ENCODE measurements at regions not wholly inside any gene's neighbourhood (a gene's known extent, or its start where the extent isn't known, plus 50 kb on each side); places are given as distances from the start of the nearest gene placed in this dataset.

DNA sequence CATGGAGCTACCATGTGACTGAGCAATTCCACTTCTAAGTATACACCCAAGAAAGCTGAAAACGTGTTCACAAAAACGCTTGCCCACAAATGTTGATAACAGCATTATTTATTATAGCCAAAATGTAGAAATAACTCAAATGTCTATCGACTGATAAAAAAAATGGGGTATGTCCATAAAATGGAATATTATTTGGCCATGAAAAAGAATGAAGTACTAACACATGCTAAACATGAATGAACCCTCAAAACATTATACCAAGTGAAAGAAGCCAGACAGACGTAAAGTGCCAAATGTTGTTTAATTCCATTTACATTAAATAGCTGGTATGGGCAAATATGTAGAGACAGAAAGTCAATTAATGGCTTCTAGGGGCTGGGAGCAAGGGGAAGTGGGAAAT is 184.9 kb upstream of the IRX2 start:
- DNase-seq, result no peak

DNA sequence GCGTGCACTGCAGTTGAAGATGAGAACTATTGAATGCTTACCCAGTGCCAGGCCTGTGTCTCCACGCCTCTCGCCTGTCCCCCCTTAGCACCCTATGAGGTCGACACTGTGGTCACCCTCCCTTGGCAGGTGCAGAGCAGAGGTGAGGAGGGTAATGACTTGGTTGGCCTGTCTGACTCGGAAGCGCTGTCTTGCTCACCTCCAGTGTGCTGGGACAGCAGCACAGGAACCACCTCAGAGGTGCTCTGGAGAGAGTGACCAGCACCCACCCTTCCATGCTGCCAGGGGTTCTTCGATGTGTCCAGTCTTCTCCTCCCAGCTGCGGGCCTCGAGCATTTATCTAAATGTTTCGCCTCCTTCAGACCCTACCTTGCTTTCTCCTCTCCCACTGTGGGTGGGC is 178.3 kb upstream of the IRX2 start:
- no peak for DNase-seq

DNA sequence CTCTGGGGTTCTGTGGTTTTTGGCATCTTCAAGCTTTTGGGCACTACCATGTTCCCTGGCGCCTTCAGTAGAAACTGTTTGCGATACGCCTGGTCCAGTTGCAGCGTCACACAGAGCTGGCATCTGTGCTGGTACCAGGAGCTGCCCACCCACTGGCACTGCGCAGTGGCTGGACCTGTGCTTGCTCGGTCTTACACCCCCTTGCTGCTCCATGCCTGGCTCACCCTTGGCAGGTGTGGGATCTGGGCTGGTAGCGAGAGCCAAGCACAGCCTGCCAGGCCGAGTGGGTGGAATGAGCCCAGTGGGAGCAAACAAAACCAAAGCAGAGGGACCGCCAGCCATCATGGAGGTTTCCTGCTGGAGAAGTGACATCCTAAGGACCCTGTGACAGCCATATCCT is 170.2 kb upstream of the IRX2 start:
- no peak for DNase-seq

DNA sequence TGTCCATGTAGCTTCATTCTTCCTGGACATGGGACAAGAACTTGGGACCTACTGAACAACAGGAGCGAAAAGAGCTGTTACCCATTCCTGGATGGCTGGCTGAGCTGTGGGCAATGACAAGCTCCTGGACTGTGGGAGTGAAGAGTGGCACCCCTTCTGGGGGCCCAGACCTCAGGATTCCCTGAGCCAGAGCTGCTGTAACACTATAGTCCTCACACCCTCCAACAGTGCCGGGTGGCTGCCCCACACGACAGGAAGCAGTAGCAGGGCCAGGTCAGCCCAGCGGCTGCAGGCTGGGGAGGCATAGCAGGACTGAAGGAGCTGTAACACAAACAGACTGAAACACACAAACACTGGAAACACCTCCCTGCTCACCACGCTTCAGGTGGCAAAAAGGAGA is 169.7 kb upstream of the IRX2 start:
- no peak for DNase-seq

DNA sequence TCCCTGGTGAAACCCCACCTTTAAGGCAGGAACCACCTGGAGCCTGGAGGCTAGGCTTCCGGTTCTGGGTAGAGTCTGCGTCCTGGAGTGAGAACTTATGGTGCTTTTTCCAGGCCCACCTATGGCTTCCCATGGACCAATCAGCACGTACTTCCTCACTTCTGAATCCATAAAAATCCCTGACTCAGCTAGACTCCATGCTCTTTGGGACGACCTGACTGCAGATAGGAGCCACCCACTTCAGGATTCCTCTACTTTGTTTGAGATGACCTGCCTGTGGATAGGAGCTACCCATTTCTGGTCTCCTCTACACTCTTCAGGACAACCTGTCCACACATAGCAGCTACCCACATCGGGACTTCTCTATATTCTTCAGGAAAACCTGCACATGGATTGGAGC is 168.8 kb upstream of the IRX2 start:
- no peak for DNase-seq

DNA sequence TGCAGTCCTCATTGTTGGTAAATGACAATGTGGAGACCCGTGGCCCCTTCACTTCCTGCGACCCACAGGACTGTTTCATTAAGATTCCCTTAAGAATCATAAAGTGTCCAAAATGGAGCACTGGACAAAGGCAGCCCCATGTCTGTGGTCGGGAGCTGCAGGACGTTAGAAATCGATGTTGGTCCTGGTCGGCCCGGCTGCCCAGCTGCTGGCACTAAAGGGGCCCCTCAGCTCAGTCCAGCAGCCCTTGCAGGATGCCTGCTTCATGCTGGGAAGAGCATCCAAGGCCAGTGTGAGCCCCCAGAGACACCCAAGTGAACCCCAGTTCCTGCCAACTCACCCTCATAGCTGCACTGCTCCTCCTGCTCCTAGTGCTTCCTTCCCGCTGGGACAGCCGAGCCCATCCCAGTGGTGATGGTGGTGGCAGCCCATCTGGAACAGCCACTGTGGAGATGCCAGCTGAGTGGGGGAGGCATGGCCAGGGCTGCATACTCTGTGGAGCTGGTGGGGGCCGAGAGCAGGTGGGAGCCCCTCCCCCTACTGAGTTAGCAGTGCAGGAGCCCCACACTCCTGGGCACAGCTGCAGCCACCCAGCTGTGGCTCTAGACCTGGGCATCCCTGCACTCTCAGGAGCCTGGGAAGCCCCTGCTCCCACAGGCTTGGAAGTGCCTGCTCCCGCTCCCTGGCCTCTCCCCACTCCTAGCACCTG is 168.0 kb upstream of the IRX2 start:
- DNase-seq, result no peak

DNA sequence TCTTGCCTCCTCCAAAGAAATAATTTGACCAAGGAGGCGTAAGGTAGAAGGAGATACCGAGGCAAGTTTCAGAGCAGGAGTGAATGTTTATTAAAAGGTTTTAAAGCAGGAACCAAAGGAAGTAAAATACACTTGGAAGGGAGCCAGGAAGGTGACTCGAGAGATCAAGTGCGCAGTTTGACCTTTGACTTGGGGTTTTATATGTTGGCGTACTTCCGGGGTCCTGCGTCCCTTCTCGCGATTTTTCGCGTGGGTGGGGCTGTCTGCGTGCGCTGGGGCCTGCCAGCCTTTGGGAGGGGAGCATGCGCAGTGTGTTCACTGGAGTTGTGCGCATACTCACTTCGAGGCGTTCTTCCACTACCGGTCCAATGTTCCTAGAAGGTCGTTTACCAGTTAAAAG is 166.0 kb upstream of the IRX2 start:
- DNase-seq, result no peak

DNA sequence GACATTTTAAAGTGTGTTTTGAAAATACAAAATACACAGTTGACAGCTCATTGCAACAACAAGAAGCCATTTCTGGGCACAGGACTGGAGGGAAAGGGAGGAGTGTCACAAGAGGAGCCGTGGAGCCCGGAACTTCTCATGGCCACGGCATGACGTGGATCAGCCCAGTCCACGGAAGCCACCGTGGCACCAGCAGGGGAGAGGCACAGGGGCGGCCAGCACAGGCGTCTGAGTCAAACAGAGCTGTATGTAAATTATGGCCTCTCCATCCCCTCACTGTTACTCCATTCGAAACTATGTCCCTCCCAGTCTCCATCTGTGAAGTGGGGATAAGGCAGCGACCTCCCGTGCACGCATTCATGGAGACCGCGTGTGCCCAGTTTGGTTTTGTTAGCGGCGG is 165.6 kb upstream of the IRX2 start:
- DNase-seq, result no peak

DNA sequence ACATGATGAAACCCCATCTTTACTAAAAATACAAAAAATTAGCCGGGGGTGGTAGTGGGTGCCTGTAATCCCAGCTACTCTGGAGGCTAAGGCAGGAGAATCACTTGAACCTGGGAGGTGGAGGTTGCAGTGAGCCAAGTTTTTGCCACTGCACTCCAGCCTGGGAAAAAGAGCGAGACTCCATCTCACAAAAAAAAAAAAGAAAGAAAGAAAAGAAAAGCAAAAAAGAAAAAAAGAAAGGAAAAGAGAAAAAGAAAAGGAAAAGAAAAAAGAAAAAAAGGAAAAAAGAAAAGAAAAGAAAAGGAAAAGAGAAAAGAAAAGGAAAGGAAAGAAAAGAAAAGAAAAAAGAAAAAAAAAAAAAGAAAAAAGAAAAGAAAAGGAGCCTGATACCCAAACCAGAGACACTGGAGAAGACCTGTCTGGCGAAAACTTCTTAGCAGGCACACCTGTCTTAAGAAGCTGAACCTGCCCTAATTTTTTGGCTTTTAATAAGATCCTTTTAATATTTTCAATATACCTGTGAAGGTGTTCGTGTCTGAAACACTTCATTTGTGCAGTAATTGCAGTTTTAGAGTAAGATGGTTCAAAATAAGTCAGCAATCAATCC is 164.7 kb upstream of the IRX2 start:
- no peak for DNase-seq

DNA sequence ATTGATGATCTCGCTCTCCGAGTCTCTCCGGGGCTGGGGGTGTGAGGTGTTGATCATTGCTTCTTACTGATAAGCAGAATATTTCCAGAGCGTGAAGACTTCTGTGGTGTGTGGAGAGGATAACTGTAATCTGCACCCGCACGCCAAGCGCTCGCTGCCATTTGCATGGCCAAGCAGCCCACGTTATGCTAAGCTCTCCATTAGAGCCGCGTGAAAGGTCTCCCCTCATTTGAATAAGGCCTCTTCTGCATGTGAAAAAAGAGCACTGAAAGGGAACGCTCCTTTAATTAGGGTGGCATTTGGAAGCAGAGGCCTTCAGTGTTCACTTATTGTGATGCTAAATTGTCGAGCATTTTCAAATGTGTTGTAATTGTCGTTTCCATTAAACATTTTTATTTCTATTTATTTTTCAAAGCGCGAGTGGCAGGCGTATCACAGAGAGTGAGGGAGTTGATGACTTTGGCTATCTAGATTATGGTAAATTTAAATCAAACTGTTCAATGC is 163.6 kb upstream of the IRX2 start:
- DNase-seq, result no peak

DNA sequence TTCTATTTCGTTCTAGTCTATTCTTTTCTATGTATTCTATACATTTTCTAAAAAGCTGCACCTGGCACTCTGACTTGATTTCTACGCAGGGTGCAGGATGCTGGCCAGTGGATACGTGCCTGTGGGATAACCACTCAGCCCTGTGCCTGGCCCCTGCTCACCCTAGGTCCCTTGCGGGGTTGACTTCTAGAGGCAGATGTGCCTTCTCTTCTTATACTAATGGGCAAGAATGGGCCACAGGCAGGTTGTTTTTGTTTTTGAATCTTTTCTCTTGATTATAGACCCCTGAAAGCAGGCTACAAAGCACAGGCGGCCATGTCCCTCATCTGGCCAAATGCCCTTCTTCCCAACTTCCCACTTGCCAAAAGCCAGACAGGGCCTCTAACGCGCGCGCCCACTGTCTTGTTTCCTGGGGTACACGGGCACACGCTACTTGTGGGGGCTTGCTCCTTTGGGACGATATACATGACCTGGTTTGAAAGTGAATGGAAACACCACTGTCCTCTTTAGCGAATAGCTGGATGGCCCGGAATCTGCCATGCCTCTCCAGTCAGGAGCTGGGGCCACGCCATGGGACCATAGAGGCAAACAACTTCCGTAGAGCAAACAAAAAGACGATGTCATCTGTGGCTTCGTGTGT is 162.7 kb upstream of the IRX2 start:
- no peak for DNase-seq

DNA sequence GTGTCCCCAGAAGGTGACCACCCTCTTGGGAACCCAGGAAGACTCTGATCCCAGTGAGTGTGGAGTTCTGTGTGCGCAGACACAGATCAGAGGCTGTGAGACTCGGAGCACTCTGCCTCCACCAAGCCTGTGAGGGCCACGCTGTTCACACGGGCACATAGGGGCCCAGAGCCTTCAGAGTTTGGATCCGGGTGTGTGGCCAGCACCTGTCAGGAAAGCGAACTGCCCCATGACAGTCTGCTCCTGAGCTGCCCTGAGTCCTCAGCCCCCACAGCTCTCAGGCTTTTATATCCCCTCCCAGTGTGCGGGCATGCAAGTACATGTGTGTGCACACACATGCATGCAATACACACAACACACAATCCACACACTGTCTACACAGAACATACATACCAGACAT is 161.8 kb upstream of the IRX2 start:
- DNase-seq, result no peak

DNA sequence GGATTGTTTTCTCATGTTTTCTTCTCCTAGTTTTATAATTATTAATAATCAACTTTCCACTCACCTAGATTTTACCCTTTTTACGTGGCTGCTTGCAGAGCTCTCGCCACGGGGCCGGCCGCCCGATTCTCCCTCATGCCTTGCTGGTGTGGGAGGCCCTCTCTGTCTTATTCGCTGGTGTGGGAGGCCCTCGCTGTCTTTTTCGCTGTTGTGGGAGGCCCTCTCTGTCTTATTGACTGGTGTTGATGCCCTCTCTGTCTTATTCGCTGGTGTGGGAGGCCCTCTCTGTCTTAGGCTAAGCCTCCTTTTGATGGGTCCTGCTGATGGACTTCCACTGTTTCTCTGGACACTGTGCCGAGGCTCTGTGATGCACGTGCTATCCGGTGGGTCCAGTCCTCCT is 161.3 kb upstream of the IRX2 start:
- DNase-seq, result no peak

DNA sequence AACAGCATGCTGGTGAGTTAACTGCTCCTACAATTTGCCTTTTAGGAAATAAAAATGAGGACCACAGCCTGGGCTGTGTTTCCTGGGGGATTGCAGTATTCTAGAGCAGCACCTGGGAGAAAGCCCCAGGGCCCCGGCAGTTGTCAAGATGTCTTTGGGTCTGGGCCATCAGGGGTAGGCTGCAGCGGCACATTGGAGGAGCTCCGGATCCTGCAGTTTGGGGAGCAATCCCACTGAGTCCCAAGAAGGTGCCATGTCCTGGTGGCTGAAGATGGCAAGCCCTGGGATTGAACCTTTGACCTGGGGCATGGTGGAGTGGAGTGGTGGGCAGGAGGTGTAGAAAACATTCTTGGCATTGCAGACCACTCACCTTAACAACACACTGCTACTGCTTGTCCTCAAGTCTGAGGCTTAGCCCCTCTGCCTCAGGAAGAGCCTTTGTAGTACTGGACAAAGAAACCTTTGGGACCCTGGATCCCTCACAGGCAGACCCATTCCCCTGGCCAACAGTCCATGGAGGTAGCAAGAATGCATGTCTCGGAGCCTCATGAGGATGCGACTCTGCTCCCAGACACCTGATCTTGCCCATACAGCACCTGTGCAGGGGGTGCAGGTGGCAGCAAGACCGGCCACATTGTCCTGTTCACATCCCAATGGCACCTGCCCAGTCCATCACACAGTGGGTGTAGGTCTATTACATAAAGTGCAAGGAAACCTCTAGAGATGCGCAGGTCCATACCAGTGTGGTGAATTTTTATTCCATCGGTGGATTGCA is 159.1 kb upstream of the IRX2 start:
- no peak for DNase-seq

DNA sequence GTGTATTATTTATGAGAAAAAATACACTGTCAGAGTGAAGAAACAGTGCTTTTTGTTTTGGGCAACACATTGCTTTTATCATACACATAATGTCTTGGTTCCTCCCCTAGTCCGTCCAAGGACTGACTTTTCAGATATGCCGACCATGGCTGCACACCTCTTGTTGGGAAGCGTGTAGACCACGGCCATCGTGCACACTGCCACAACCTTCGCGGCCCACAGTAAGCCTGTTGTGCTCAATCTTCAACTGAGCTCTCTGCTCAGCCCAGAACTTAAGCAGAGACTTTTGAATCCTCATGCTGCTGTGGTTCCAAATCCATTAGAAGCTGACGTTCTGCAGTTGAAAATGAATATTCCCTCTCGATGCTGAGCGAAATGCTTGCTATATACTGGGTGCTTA is 157.6 kb upstream of the IRX2 start:
- DNase-seq, result no peak

DNA sequence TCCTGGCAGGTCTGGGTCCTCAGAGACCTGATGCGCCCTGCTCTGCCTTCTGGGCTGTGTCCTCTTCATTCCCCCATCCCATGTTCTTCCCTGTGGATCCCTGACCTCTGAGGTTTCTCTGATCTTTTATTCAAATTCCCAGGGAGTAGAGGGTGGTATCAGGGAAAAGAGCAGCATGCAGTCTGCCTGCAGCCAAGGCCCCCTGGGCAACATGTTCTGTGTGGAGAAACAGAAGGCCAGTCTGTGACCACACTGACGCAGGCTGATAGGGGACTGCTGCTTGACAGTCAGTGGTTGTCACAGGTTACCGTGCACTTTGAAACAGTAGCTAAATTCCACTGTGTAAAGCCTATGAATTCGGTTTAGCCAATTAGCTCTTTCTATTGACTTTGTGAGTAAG is 156.6 kb upstream of the IRX2 start:
- no peak for DNase-seq

DNA sequence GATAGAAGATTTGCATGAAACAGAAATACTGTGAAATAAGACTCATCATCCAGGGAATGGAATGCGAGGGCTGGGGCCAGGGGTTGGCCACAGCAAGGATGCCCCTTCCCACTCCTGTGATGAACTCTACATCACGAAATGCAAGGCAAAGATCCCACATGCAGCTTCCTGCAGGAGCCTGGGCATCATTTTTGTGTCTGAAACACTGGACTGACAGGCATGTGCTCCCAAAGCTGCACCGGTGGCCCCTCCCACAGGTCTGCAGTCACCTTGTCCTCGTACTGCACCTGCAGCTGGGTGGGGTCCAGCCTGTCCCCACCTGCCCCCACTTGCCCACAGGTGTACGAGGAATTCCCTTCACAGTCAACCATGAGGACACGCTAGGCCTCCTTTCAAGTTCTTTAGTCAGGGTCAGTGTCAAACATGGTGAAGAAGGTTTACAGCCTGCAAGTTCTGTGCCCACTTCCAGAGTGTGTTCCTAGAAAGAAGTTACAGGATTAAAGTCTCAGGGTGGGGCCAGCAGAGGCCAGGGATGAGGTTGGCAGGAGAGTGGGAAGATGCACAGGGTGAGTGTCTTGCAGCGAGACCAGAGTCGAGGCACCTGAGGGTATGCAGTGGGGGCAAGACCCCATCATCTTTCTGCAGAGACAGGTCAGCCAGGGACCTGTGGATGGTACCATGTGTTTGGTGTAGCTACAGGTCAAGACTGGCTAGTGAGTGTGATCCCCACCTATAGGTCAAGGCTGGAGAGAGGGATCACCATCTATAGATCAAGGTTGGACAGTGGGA is 155.0 kb upstream of the IRX2 start:
- no peak for DNase-seq

DNA sequence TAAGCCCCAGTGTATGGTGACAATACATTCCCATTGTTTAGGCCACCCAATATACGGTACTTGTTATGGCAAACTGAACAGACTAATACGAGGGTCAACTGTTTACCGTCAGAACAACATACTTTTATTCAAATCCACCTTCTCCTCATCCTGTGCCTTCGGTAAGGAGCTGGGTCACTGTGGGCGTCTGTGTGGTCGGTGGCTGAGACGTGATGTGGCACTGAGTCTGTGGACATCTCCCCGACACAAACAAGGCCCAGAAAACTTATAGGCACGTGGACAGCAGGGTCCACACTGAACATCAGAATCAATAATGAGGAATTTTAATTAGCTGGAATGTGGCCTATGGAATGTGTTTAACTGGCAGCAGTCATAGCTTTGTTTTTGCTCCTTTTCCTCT is 154.3 kb upstream of the IRX2 start:
- DNase-seq, result no peak

DNA sequence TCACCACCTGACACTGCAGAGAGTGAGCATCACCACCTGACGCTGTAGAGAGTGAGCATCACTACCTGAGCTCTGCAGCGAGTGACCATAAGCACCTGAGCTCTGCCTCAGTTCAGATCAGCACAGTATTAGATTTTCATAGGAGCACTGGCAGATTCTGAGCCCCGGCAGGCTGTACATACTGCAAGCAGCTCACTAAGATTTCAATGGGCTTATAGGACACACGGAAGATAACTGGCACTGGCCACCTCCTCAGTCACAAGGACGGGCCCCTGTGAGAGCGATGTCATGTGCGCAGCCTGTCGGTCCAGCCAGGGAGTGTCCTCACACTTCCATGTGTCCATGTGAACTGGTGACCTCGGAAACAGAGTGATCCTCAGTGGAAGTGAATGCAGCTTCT is 153.5 kb upstream of the IRX2 start:
- DNase-seq, result no peak

DNA sequence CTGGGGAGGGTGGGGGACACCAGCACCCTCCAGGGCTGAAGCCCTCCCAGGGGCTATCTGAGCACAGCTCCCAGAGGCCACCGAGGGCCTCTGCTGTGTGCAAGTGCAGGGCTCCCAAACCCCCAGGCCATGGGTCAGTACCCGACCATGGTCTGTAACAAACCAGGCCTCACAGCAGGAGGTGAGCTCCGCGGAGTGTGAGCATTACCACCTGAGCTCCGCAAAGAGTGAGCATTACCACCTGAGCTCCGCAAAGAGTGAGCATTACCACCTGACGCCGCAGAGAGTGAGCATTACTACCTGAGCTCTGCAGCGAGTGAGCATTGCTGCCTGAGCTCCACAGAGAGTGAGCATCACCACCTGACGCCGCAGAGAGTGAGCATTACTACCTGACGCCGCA is 152.9 kb upstream of the IRX2 start:
- DNase-seq, result no peak

DNA sequence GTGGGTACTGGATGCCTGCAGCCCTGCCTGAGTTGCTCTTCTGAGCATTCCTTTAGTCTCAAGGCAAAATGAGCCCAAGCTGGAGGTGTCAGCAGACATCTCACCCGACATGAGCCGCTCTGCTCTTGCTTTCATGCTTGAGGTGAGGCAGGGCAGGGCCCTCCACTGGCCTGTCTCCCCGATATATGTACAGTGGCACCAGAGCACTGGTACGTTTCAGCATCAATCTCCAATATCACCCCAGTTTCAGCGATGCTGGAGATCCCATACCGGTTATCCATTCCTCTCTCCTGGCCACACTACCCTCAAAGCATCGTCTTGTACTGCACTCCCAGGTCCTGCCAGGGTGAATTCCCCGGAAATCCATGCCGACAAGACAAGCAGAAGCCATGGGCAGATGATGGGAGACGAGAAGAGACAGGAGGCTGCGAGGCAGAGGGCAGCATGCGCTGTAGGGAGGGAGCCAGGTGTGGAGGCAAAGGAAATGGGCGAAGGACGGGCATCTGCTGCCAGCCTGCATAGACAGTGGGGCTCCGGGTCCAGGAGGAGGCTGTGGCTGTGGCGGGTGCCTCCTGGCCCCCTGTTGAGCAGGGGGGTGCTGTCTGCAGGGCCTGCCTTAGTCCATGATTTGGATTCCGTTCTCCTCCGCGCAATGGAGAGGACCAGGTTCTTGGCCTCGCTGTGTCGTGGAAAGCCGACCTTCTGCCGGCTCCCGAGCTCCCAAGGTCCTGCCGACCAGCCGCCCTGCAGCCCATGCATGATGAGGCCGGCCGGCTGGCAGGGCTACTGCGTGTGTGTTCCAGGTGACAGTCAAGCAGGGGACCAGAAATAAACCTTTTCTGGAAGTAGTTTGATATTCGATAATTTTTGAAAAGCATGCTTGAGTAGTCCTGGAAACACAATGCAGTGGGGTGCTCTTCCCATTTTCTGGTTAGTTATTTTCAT is 152.2 kb upstream of the IRX2 start:
- DNase-seq, result no peak
